Panc1 (cell line): ENCODE measurements at regions not wholly inside any gene's neighbourhood (a gene's known extent, or its start where the extent isn't known, plus 50 kb on each side); places are given as distances from the start of the nearest gene placed in this dataset.

Source experiments
- SIN3A ChIP-seq: IDR thresholded peaks from 2 replicates; pipeline ENCODE4 v1.6.1; 2012; ENCODE audit warnings: low read depth, mild to moderate bottlenecking, low read length, moderate library complexity, borderline replicate concordance; ENCODE audit not compliant: insufficient read depth
- TF ChIP-seq, protein P1 (sequence below): fragments of 450-650 bp; IDR thresholded peaks from 2 replicates; pipeline ENCODE4 v1.5.1; 2017; ENCODE audit warnings: mild to moderate bottlenecking
- TF ChIP-seq, protein P2 (sequence below), 2 experiments: IDR thresholded peaks; 2 replicates each; pipeline ENCODE4 v1.6.1; 2011 to 2012; ENCODE audit warnings: low read depth in 2 of 2, control low read depth in 1 of 2, low read length in 1 of 2, mild to moderate bottlenecking in 1 of 2, moderate library complexity in 1 of 2; ENCODE audit not compliant: insufficient read depth in 1 of 2

DNA sequence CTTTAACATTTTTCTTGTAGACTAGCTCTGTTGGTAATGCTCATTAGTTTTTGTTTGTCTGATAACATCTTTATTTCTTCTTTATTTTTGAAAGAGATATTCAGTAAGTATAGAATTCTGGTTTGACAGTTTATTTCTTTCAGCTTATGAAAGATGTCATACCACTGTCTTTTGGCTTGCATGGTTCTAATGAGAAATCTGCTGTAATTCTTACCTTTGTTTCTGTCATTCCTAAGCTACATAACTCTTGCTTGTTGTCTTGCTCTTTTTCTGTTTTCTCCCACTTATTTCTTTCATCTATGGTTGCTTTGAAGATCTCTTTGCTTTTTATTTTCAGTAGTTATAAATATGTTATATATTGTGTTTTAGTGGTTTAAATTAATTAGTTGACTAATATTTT is 87.2 kb upstream of the PEX5L start:
- TF ChIP-seq, protein P1, sequence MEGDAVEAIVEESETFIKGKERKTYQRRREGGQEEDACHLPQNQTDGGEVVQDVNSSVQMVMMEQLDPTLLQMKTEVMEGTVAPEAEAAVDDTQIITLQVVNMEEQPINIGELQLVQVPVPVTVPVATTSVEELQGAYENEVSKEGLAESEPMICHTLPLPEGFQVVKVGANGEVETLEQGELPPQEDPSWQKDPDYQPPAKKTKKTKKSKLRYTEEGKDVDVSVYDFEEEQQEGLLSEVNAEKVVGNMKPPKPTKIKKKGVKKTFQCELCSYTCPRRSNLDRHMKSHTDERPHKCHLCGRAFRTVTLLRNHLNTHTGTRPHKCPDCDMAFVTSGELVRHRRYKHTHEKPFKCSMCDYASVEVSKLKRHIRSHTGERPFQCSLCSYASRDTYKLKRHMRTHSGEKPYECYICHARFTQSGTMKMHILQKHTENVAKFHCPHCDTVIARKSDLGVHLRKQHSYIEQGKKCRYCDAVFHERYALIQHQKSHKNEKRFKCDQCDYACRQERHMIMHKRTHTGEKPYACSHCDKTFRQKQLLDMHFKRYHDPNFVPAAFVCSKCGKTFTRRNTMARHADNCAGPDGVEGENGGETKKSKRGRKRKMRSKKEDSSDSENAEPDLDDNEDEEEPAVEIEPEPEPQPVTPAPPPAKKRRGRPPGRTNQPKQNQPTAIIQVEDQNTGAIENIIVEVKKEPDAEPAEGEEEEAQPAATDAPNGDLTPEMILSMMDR, result no peak
- TF ChIP-seq, protein P2, sequence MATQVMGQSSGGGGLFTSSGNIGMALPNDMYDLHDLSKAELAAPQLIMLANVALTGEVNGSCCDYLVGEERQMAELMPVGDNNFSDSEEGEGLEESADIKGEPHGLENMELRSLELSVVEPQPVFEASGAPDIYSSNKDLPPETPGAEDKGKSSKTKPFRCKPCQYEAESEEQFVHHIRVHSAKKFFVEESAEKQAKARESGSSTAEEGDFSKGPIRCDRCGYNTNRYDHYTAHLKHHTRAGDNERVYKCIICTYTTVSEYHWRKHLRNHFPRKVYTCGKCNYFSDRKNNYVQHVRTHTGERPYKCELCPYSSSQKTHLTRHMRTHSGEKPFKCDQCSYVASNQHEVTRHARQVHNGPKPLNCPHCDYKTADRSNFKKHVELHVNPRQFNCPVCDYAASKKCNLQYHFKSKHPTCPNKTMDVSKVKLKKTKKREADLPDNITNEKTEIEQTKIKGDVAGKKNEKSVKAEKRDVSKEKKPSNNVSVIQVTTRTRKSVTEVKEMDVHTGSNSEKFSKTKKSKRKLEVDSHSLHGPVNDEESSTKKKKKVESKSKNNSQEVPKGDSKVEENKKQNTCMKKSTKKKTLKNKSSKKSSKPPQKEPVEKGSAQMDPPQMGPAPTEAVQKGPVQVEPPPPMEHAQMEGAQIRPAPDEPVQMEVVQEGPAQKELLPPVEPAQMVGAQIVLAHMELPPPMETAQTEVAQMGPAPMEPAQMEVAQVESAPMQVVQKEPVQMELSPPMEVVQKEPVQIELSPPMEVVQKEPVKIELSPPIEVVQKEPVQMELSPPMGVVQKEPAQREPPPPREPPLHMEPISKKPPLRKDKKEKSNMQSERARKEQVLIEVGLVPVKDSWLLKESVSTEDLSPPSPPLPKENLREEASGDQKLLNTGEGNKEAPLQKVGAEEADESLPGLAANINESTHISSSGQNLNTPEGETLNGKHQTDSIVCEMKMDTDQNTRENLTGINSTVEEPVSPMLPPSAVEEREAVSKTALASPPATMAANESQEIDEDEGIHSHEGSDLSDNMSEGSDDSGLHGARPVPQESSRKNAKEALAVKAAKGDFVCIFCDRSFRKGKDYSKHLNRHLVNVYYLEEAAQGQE (IDR thresholded peaks at IDR 0.05; ENCODE audit: insufficient read depth in 1 of 2, low read depth in 2 of 2, low read length in 1 of 2), result no peak
- no peak for TF ChIP-seq SIN3A
